Hepatocyte (in vitro differentiated cells): ENCODE measurements at regions not wholly inside any gene's neighbourhood (a gene's known extent, or its start where the extent isn't known, plus 50 kb on each side); places are given as distances from the start of the nearest gene placed in this dataset.

Experiments
- DNase-seq: peaks from one replicate; pipeline ENCODE4 v3.0.0-alpha.2; 2016; ENCODE audit warnings: low spot score
- H2AFZ ChIP-seq: fragments of 200-600 bp; sonication (generic); 2 replicates; pipeline ENCODE4 v1.6.0; 2016; ENCODE audit warnings: antibody characterized with exemption, mild to moderate bottlenecking
- H3K27ac ChIP-seq: fragments of 200-600 bp; sonication (generic); 2 replicates; pipeline ENCODE4 v1.5.1; 2016; ENCODE audit warnings: mild to moderate bottlenecking
- H3K27me3 ChIP-seq: fragments of 200-600 bp; sonication (generic); 2 replicates; pipeline ENCODE4 v1.6.1; 2016
- H3K36me3 ChIP-seq: fragments of 200-600 bp; sonication (generic); replicated peaks from 2 replicates; pipeline ENCODE4 v1.5.1; 2016; ENCODE audit warnings: low read depth; ENCODE audit not compliant: insufficient read depth
- H3K4me1 ChIP-seq: fragments of 200-600 bp; sonication (generic); 2 replicates; pipeline ENCODE4 v1.5.1; 2016; ENCODE audit warnings: mild to moderate bottlenecking, moderate library complexity; ENCODE audit not compliant: insufficient read depth
- H3K4me2 ChIP-seq: fragments of 200-600 bp; sonication (generic); 2 replicates; pipeline ENCODE4 v1.6.0; 2016
- H3K4me3 ChIP-seq: fragments of 200-600 bp; sonication (generic); 2 replicates; pipeline ENCODE4 v1.5.1; 2016; ENCODE audit warnings: mild to moderate bottlenecking
- H3K79me2 ChIP-seq: fragments of 200-600 bp; sonication (generic); 2 replicates; pipeline ENCODE4 v1.6.0; 2017; ENCODE audit warnings: mild to moderate bottlenecking
- H3K9me2 ChIP-seq: fragments of 200-600 bp; sonication (generic); replicated peaks from 2 replicates; pipeline ENCODE4 v1.6.0; 2017; ENCODE audit warnings: mild to moderate bottlenecking; ENCODE audit not compliant: insufficient read depth
- H3K9me3 ChIP-seq: fragments of 200-600 bp; sonication (generic); 2 replicates; pipeline ENCODE4 v1.5.1; 2016; ENCODE audit warnings: low read depth, mild to moderate bottlenecking
- H4K20me1 ChIP-seq: fragments of 200-600 bp; sonication (generic); 2 replicates; pipeline ENCODE4 v1.6.0; 2016; ENCODE audit warnings: mild to moderate bottlenecking; ENCODE audit not compliant: insufficient read depth, poor library complexity, severe bottlenecking
- CTCF ChIP-seq: fragments of 200-600 bp; sonication (generic); IDR thresholded peaks from 2 replicates; pipeline ENCODE4 v1.5.1; 2016; ENCODE audit warnings: antibody characterized with exemption, mild to moderate bottlenecking; ENCODE audit not compliant: poor library complexity
- EZH2 ChIP-seq: fragments of 200-600 bp; sonication (generic); IDR thresholded peaks from 2 replicates; pipeline ENCODE4 v1.6.1; 2016; ENCODE audit warnings: antibody characterized with exemption, mild to moderate bottlenecking, borderline replicate concordance
- EZH2phosphoT487 ChIP-seq: fragments of 200-600 bp; sonication (generic); IDR thresholded peaks from one replicate; pipeline ENCODE4 v1.6.1; 2018; ENCODE audit warnings: antibody characterized with exemption, mild to moderate bottlenecking, low read depth, moderate library complexity; ENCODE audit not compliant: unreplicated experiment, severe bottlenecking
- WGBS: methylation state at CpG from one replicate; pipeline ENCODE4 v1.1.6; 2016; ENCODE audit warnings: low lambda C conversion rate; ENCODE audit errors: missing lambda C conversion rate; 5-methylcytosine and 5-hydroxymethylcytosine counted together

- Histone ChIP-seq H3K27ac (no peak overlapping the region), H2AFZ (no peak overlapping the region), H3K4me1 (no peaks in the 10 kb centered on the region), H3K9me2 (no peaks in the 10 kb centered on the region), H3K4me2 (no peak overlapping the region), H4K20me1 (no peaks in the 10 kb centered on the region), H3K36me3 (no peaks in the 10 kb centered on the region), H3K27me3 (no peaks in the 10 kb centered on the region), H3K4me3 (no peak overlapping the region), H3K9me3 (no peaks in the 10 kb centered on the region), H3K79me2 (no peaks in the 10 kb centered on the region)
- DNase-seq, result no peak
- TF ChIP-seq EZH2 (no peak), CTCF (no peak)
Observed at GRCh38 chrX:38975368-38975942, 174.2 kb downstream of the MID1IP1 start.

GRCh38 chrX:38982370-38982769 is 181.1 kb downstream of the MID1IP1 start:
- no peak for TF ChIP-seq CTCF
- 58% methylated on average over 3 of the region's 3 CpGs for whole genome bisulfite sequencing
- Histone ChIP-seq H3K4me2 (no peak overlapping the region), H3K4me1 (peaks cover 4% of the 10 kb centered on the region), H3K79me2 (no peaks in the 10 kb centered on the region), H3K9me3 (no peaks in the 10 kb centered on the region), H3K36me3 (no peaks in the 10 kb centered on the region), H3K9me2 (no peaks in the 10 kb centered on the region), H3K27me3 (no peaks in the 10 kb centered on the region), H2AFZ (no peak overlapping the region), H3K4me3 (no peak overlapping the region), H3K27ac (peak overlapping the region; percentile 36), H4K20me1 (no peaks in the 10 kb centered on the region)
- peak; percentile 7 for DNase-seq

GRCh38 chrX:38982843-38983242 is 181.6 kb downstream of the MID1IP1 start:
- H4K20me1 ChIP-seq, result no peaks in the 10 kb centered on the region
- H3K27me3 ChIP-seq, result no peaks in the 10 kb centered on the region
- no peaks in the 10 kb centered on the region for H3K79me2 ChIP-seq
- no peak overlapping the region for H3K4me2 ChIP-seq
- no peaks in the 10 kb centered on the region for H3K9me3 ChIP-seq
- H2AFZ ChIP-seq, result no peak overlapping the region
- no peak for DNase-seq
- H3K4me1 ChIP-seq, result peaks cover 4% of the 10 kb centered on the region
- TF ChIP-seq EZH2phosphoT487 (no peak), EZH2 (no peak), CTCF (no peak)
- H3K4me3 ChIP-seq, result no peak overlapping the region
- no peaks in the 10 kb centered on the region for H3K9me2 ChIP-seq
- 63% methylated on average over 2 of the region's 3 CpGs for WGBS
- H3K36me3 ChIP-seq, result no peaks in the 10 kb centered on the region
- H3K27ac ChIP-seq, result peak overlapping the region; percentile 36

- Histone ChIP-seq H3K9me3 (no peaks in the 10 kb centered on the region), H2AFZ (no peak overlapping the region), H3K4me2 (no peak overlapping the region), H3K79me2 (no peaks in the 10 kb centered on the region), H3K4me1 (peaks cover 4% of the 10 kb centered on the region), H3K36me3 (no peaks in the 10 kb centered on the region), H3K4me3 (no peak overlapping the region), H4K20me1 (no peaks in the 10 kb centered on the region), H3K27ac (no peak overlapping the region), H3K27me3 (no peaks in the 10 kb centered on the region), H3K9me2 (no peaks in the 10 kb centered on the region)
- TF ChIP-seq EZH2phosphoT487, result no peak
- no peak for TF ChIP-seq CTCF
- no peak for TF ChIP-seq EZH2
- no peak for DNase-seq
- WGBS, result 76% methylated on average over 3 of the region's 3 CpGs
Observed at GRCh38 chrX:38985375-38985774, 184.1 kb downstream of the MID1IP1 start.
